Prostate gland (tissue), 2 donors: ENCODE measurements at regions not wholly inside any gene's neighbourhood (a gene's known extent, or its start where the extent isn't known, plus 50 kb on each side); places are given as distances from the start of the nearest gene placed in this dataset.
A peak's percentile ranks its signal among the peaks of the same experiment; 100 is the strongest.

ENCODE experiments used
- DNase-seq: peaks from one replicate; pipeline ENCODE4 v3.0.0-alpha.2; 2019; ENCODE audit warnings: low spot score
- H3K27ac ChIP-seq, 2 donors: fragments of 200-600 bp; sonication (generic); 2 replicates each; pipeline ENCODE4 v1.5.1; 2017 to 2019
- H3K27me3 ChIP-seq: fragments of 200-600 bp; sonication (generic); replicated peaks from 2 replicates; pipeline ENCODE4 v1.5.1; 2019; ENCODE audit not compliant: insufficient read depth
- H3K36me3 ChIP-seq, 2 donors: fragments of 200-600 bp; sonication (generic); 1 replicate in 1 of 2; 2 replicates in 1 of 2; pipeline versions ENCODE4 v1.5.1 to v1.8.1; 2017 to 2019
- H3K4me1 ChIP-seq: fragments of 200-600 bp; sonication (generic); replicated peaks from 2 replicates; pipeline ENCODE4 v1.5.1; 2019
- H3K4me3 ChIP-seq, 2 donors: fragments of 200-600 bp; sonication (generic); 2 replicates each; pipeline ENCODE4 v1.5.1; 2017 to 2019
- H3K9me3 ChIP-seq: fragments of 200-600 bp; sonication (generic); 2 replicates; pipeline ENCODE4 v1.5.1; 2017
- POLR2A ChIP-seq: fragments of 450-650 bp; IDR thresholded peaks from one replicate; pipeline ENCODE4 v1.6.1; 2016; ENCODE audit warnings: antibody characterized with exemption, mild to moderate bottlenecking
- POLR2AphosphoS5 ChIP-seq: sonication (generic); formaldehyde crosslinking; IDR thresholded peaks from one replicate; pipeline ENCODE4 v1.6.1; 2017; ENCODE audit warnings: antibody characterized with exemption
- WGBS: methylation state at CpG from one replicate; pipeline ENCODE4 v1.1.5; 2018; 5-methylcytosine and 5-hydroxymethylcytosine counted together
- intact Hi-C: fragments of 100-400 bp; cut with DNase I; formaldehyde crosslinking; loops from one replicate; pipeline ENCODE4 v1.14.2; 2022
- TF ChIP-seq, protein P1 (sequence below), 4 experiments: fragments of 200-600 bp in 2 of 4; fragments of 450-650 bp in 2 of 4; sonication (generic) in 2 of 4; IDR thresholded peaks; 1 replicate in 3 of 4; 2 replicates in 1 of 4; pipeline ENCODE4 v1.5.1; 2016 to 2019; ENCODE audit warnings: antibody characterized with exemption in 4 of 4, mild to moderate bottlenecking in 2 of 4, moderate library complexity in 2 of 4

DNA sequence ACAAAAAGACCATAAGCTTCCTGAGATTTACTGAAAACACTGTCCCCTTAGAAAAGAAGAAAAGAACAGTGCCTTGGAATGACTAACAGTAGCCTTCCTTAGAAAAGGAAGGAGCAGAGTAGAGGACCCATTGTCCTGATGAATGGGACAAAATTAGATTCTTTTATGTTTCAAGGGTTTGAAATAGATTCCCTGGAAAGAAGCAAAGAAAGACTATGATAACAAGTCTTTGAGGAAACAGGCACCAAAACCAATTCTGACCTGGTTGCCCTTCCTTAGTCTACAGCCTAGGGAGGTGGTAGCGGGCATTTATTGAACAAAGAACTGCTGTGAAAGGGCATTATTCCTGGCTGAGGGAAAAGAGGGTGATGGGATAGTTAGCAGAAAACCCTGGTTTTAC lies 1024.8 kb downstream of the TBL1XR1 start:
- Histone ChIP-seq H3K4me3 (no peak overlapping the region), H3K4me1 (no peaks in the 10 kb centered on the region), H3K27ac (no peak overlapping the region), H3K27me3 (no peaks in the 10 kb centered on the region), H3K9me3 (no peaks in the 10 kb centered on the region), H3K36me3 (no peaks in the 10 kb centered on the region)
- 96% methylated on average over 1 of the region's 1 CpG for WGBS
- DNase-seq = no peak
- TF ChIP-seq POLR2A = no peak
- TF ChIP-seq, protein P1, sequence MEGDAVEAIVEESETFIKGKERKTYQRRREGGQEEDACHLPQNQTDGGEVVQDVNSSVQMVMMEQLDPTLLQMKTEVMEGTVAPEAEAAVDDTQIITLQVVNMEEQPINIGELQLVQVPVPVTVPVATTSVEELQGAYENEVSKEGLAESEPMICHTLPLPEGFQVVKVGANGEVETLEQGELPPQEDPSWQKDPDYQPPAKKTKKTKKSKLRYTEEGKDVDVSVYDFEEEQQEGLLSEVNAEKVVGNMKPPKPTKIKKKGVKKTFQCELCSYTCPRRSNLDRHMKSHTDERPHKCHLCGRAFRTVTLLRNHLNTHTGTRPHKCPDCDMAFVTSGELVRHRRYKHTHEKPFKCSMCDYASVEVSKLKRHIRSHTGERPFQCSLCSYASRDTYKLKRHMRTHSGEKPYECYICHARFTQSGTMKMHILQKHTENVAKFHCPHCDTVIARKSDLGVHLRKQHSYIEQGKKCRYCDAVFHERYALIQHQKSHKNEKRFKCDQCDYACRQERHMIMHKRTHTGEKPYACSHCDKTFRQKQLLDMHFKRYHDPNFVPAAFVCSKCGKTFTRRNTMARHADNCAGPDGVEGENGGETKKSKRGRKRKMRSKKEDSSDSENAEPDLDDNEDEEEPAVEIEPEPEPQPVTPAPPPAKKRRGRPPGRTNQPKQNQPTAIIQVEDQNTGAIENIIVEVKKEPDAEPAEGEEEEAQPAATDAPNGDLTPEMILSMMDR (IDR thresholded peaks at IDR 0.05) = no peak
- TF ChIP-seq POLR2AphosphoS5 = no peak
- intact Hi-C loops = no loop called here

DNA sequence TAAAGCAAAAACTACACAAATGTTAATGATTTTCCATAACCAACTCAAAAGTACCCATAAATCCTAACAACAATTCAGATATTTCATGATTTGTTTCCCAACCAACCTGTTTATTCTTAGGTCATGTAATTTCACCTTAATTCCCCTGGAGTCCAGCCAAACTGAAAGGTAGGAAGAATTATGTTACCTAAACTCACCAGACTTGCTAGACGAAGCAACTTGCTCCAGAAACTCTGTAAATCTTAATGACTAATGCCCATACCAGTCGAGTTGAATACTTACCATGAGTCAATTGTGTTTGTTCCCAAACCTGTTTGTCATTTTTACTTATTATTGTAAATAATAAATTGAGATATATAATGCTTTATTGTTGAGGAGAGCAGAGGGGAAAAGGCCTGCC lies 1030.0 kb downstream of the TBL1XR1 start:
- WGBS = 38% methylated on average over 2 of the region's 2 CpGs
- Histone ChIP-seq H3K36me3 (no peaks in the 10 kb centered on the region), H3K27me3 (no peaks in the 10 kb centered on the region), H3K27ac (no peak overlapping the region), H3K4me3 (no peak overlapping the region), H3K9me3 (no peaks in the 10 kb centered on the region), H3K4me1 (no peaks in the 10 kb centered on the region)
- peak; percentile 28 for DNase-seq
- TF ChIP-seq POLR2A (no peak), POLR2AphosphoS5 (peak; percentile 13)
- intact Hi-C loops = no loop called here

DNA sequence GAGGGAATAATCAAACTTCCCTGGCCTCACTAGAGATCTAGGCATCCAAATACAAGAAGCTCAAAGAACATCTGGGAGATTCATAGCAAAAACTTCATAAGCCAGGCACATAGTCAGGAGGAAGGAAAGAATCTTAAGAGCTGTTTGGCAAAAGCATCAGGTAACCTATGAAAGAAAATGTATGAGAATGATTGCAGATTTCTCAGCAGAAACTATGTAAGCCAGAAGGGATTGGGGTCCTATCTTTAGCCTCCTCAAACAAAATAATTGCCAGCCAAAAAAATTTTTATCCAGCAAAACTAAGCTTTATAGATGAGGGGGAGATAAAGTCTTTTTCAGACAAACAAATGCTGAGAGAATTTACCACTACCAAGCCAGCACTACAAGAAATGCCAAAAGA lies 1036.3 kb downstream of the TBL1XR1 start:
- no peaks in the 10 kb centered on the region for H3K4me1 ChIP-seq
- intact Hi-C loops = no loop called here
- H3K9me3 ChIP-seq = no peaks in the 10 kb centered on the region
- H3K27me3 ChIP-seq = no peaks in the 10 kb centered on the region
- DNase-seq = no peak
- H3K27ac ChIP-seq = no peak overlapping the region
- TF ChIP-seq POLR2A = no peak
- no peak for TF ChIP-seq POLR2AphosphoS5
- TF ChIP-seq, protein P1 (IDR thresholded peaks at IDR 0.05) = no peak
- no peak overlapping the region for H3K4me3 ChIP-seq
- no peaks in the 10 kb centered on the region for H3K36me3 ChIP-seq

DNA sequence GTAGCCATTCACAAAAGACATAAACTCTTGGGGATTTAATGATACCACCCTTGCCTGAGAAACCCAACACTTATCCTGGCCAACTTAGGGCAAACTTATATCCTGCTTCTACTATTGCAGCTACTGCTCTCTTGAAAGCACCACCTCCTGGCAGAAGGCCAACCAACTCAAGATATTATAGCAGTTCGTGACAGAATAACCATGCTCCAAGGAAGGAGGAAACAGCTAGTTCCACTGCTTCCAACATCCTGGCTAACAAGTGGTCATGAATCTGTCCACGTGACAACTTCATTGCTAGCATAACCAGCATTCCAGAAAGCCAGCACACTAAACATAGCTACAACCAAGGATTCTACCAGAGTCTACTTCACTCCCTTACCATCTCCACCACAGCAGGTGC lies 1037.5 kb downstream of the TBL1XR1 start:
- no peaks in the 10 kb centered on the region for H3K36me3 ChIP-seq
- no peaks in the 10 kb centered on the region for H3K27me3 ChIP-seq
- intact Hi-C loops = no loop called here
- no peak for TF ChIP-seq POLR2AphosphoS5
- no peak overlapping the region for H3K27ac ChIP-seq
- no peaks in the 10 kb centered on the region for H3K4me1 ChIP-seq
- no peak overlapping the region for H3K4me3 ChIP-seq
- no peaks in the 10 kb centered on the region for H3K9me3 ChIP-seq
- WGBS = 85% methylated on average over 2 of the region's 2 CpGs
- DNase-seq = no peak

DNA sequence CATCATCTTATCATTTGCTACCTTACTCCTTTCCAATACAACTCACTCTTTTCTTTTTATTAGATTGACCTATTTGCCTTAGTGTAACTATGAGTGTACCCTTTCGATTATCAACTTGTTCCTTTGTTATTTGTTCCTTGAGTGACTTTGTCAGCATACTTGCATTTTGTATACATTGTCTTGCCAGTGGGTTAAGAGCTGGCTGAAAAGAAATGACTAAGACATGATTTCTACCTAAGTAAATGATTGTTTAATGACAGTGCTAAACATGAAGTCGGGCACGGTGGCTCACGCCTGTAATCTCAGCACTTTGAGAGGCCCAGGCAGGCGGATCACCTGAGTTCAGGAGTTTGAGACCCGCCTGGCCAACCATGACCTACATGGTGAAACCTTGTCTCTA lies 1042.3 kb downstream of the TBL1XR1 start:
- no peaks in the 10 kb centered on the region for H3K9me3 ChIP-seq
- 86% methylated on average over 6 of the region's 6 CpGs for WGBS
- H3K4me3 ChIP-seq = no peak overlapping the region
- no peak overlapping the region for H3K27ac ChIP-seq
- no peaks in the 10 kb centered on the region for H3K36me3 ChIP-seq
- intact Hi-C loops = no loop called here
- DNase-seq = no peak
- no peaks in the 10 kb centered on the region for H3K4me1 ChIP-seq
- H3K27me3 ChIP-seq = no peaks in the 10 kb centered on the region
- no peak for TF ChIP-seq POLR2A

DNA sequence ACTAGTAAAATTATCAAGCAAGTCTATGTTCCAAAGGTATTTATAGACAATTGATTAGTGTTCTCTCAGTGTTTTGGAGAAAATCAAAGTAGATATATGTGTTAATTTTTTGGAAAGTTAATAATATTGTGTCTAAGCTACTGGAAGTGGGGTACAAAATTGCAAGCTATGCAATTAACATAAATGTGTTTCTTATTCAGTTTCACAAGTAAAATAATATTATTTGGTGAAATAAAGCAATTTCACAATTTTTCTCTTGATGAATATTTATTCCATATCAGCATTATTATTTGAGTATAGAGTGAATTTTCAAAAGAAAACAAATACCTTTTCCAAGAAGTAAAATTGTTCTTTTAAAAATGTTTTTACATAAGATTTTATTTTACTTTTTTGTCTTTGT lies 1047.7 kb downstream of the TBL1XR1 start:
- intact Hi-C loops = no loop called here
- H3K4me1 ChIP-seq = no peaks in the 10 kb centered on the region
- no peak overlapping the region for H3K27ac ChIP-seq
- TF ChIP-seq POLR2AphosphoS5 (no peak), POLR2A (no peak)
- TF ChIP-seq, protein P1 (IDR thresholded peaks at IDR 0.05) = no peak
- no peak for DNase-seq
- no peaks in the 10 kb centered on the region for H3K27me3 ChIP-seq
- H3K9me3 ChIP-seq = no peaks in the 10 kb centered on the region
- no peaks in the 10 kb centered on the region for H3K36me3 ChIP-seq
- H3K4me3 ChIP-seq = no peak overlapping the region
